ENCODE measurements at regions not wholly inside any gene's neighbourhood (a gene's known extent, or its start where the extent isn't known, plus 50 kb on each side); places are given as distances from the start of the nearest gene placed in this dataset.
"Not testable (repeated sequence)": the region's sequence is repeated elsewhere in the genome, so short reads cannot be mapped to it uniquely, and the experiment has no call there.

DNA sequence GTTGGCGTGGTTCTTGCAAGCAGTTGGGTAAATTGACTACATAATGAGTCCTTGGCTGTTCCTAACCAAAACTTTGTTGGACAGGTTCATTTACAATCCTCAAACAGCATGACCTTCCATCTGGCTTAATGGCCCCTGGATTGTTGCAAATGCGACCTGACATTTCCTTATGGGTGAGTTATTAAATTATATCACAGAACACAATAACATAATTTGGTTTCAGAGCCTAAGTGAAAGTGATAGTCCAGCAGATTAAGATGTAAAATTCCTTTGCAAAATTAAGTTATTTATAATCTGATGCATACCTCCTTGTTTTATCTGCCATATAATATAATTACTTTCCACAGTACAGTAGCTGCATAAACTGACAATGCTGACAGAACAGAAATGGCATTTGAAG, 224.4 kb downstream of the TUSC1 start:
- no peaks in the 10 kb centered on the region for H3K4me1 ChIP-seq (ENCODE audit: control insufficient read depth, low read depth, low read length)
- H3K9ac ChIP-seq (ENCODE audit: low read length) = no peak overlapping the region
- H3K36me3 ChIP-seq (ENCODE audit: control insufficient read depth, low read depth, low read length) = no peaks in the 10 kb centered on the region
- H3K27ac ChIP-seq (ENCODE audit: low read length) = no peak overlapping the region
- no peak overlapping the region for H3K4me3 ChIP-seq (ENCODE audit: low read length)
- H3K9me3 ChIP-seq (ENCODE audit: control insufficient read depth, low read depth, low read length) = no peaks in the 10 kb centered on the region
- H3K27me3 ChIP-seq (ENCODE audit: control insufficient read depth, insufficient read depth, low read length) = no peaks in the 10 kb centered on the region

DNA sequence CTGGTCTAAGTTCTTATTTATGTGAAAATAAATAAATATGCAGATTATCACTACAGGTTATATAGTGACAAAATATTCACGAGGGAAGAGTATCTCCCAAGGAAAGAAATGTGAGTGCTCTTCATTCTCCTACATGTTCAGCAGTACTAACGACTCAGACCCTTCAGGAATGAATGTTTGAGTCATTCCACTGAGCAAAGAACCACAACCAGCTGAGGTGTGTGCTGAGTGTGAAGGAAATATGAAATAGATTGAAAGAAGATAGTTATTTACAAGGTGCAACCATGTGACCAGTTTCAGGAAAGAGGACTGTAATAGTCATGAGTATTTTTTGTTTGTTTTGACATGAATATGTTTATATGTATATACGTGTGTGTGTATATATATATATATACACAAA, 228.7 kb downstream of the TUSC1 start:
- H3K4me1 ChIP-seq (ENCODE audit: control insufficient read depth, low read depth, low read length) = no peaks in the 10 kb centered on the region
- no peaks in the 10 kb centered on the region for H3K27me3 ChIP-seq (ENCODE audit: control insufficient read depth, insufficient read depth, low read length)
- no peak overlapping the region for H3K9ac ChIP-seq (ENCODE audit: low read length)
- no peak overlapping the region for H3K4me3 ChIP-seq (ENCODE audit: low read length)
- no peaks in the 10 kb centered on the region for H3K36me3 ChIP-seq (ENCODE audit: control insufficient read depth, low read depth, low read length)
- H3K27ac ChIP-seq (ENCODE audit: low read length) = no peak overlapping the region
- no peaks in the 10 kb centered on the region for H3K9me3 ChIP-seq (ENCODE audit: control insufficient read depth, low read depth, low read length)

DNA sequence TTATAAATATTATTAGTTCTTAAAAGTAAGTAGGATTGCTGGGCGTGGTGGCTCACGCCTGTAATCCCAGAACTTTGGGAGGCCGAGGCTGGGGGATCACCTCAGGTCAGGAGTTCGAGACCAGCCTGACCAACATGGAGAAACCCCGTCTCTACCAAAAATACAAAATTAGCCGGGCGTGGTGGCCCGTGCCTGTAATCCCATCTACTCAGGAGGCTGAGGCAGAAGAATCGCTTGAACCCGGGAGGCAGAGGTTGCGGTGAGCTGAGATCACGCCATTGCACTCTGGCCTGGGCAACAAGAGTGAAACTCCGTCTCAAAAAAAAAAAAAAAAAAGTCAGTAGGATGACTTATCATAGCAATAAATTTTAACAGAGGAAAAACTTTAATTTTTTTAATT, 232.5 kb downstream of the TUSC1 start:
- H3K9ac ChIP-seq (ENCODE audit: low read length); H3K27ac ChIP-seq (ENCODE audit: low read length); H3K36me3 ChIP-seq (ENCODE audit: control insufficient read depth, low read depth, low read length); H3K9me3 ChIP-seq (ENCODE audit: control insufficient read depth, low read depth, low read length); H3K27me3 ChIP-seq (ENCODE audit: control insufficient read depth, insufficient read depth, low read length); H3K4me3 ChIP-seq (ENCODE audit: low read length); H3K4me1 ChIP-seq (ENCODE audit: control insufficient read depth, low read depth, low read length): not testable (repeated sequence)

DNA sequence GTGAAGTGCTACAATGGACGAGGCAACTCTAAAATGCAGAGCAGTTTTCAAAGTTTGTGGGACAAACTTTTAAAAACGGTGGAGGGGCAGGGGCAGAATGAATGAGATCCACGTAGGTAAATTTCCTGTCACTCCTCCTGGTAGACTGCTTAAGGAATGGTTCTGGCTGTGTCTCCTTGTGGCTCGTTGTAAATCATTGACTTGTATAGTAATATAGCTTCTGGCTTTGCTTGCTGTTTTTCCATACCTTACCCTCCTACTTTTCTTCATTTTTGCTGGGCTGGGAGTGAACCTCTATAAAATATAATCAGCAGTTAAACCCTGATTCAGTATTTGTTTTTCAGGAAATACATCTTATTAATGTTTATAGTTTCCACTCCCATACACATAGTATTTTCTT, 235.7 kb downstream of the TUSC1 start:
- Histone ChIP-seq H3K36me3 (ENCODE audit: control insufficient read depth, low read depth, low read length) (no peaks in the 10 kb centered on the region), H3K4me1 (ENCODE audit: control insufficient read depth, low read depth, low read length) (no peaks in the 10 kb centered on the region)

DNA sequence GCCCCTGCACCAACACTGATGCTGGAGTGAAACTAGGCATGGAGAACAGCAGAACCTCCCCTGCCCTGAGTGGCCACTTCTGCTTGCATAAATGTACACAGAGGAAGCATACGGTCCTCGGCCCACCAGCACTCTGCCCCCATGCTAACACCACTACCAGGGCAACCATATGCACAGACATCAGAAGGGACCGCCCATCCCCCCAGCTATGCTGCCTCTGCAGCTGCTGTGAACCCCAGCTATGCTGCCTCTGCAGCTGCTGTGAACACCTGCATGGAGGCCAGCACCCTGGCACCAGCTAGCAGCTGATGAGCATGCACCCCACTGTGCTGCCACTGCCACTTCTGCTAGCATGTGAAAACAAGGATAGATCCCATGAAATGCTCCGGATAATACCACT, 250.3 kb downstream of the TUSC1 start:
- Histone ChIP-seq H3K27me3 (ENCODE audit: control insufficient read depth, insufficient read depth, low read length) (no peaks in the 10 kb centered on the region), H3K9me3 (ENCODE audit: control insufficient read depth, low read depth, low read length) (no peaks in the 10 kb centered on the region), H3K9ac (ENCODE audit: low read length) (no peak overlapping the region)

More for the DNA sequence above, 235.7 kb downstream of the TUSC1 start:
- H3K27ac ChIP-seq (ENCODE audit: low read length) = no peak overlapping the region
- no peak overlapping the region for H3K4me3 ChIP-seq (ENCODE audit: low read length)
- H3K27me3 ChIP-seq (ENCODE audit: control insufficient read depth, insufficient read depth, low read length) = no peaks in the 10 kb centered on the region
- H3K9me3 ChIP-seq (ENCODE audit: control insufficient read depth, low read depth, low read length) = no peaks in the 10 kb centered on the region
- no peak overlapping the region for H3K9ac ChIP-seq (ENCODE audit: low read length)

DNA sequence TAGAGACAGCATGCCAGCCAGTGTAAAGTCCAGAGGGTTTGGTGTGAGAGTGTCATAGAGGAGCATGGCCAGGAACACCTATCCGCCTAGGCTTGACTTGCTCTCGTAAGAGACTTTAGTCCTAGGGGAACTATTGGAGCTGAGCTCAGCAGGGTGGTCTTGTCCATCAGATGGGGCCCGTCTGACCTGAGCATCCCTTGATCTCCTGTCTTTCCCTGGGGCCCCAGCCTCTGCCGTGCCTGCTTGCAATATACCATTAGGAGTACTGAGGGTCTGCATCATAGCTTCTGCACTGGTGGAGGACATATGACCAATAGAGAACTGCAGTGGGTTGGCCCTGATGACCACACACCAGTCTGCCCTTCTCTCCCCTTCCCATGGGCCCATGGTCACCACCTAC, 251.0 kb downstream of the TUSC1 start:
- Histone ChIP-seq H3K27ac (ENCODE audit: low read length) (no peak overlapping the region), H3K4me3 (ENCODE audit: low read length) (no peak overlapping the region), H3K4me1 (ENCODE audit: control insufficient read depth, low read depth, low read length) (no peaks in the 10 kb centered on the region), H3K36me3 (ENCODE audit: control insufficient read depth, low read depth, low read length) (no peaks in the 10 kb centered on the region), H3K9me3 (ENCODE audit: control insufficient read depth, low read depth, low read length) (no peaks in the 10 kb centered on the region), H3K9ac (ENCODE audit: low read length) (no peak overlapping the region), H3K27me3 (ENCODE audit: control insufficient read depth, insufficient read depth, low read length) (no peaks in the 10 kb centered on the region)

More for the DNA sequence above, 250.3 kb downstream of the TUSC1 start:
- H3K4me3 ChIP-seq (ENCODE audit: low read length) = no peak overlapping the region
- H3K27ac ChIP-seq (ENCODE audit: low read length) = no peak overlapping the region
- H3K4me1 ChIP-seq (ENCODE audit: control insufficient read depth, low read depth, low read length) = no peaks in the 10 kb centered on the region
- no peaks in the 10 kb centered on the region for H3K36me3 ChIP-seq (ENCODE audit: control insufficient read depth, low read depth, low read length)

DNA sequence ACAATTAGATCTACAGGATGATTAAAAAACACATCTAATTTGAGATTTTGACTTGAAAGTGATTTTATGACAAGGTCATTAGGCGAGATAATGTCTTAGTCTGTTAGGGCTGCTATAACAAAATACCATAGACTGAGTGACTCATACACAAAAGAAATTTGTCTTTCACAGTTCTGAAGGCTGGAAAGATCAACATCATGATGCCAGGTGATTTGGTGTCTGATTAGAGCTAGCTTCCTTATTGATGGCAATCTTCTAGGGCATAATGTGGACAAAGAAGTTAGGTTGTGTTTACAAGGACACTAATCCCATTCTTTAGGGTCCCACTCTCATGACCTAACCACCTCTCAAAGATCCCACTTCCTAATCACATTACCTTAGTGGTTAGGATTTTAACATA, 256.7 kb downstream of the TUSC1 start:
- Histone ChIP-seq H3K4me3 (ENCODE audit: low read length) (no peak overlapping the region), H3K27ac (ENCODE audit: low read length) (no peak overlapping the region), H3K27me3 (ENCODE audit: control insufficient read depth, insufficient read depth, low read length) (no peaks in the 10 kb centered on the region), H3K36me3 (ENCODE audit: control insufficient read depth, low read depth, low read length) (no peaks in the 10 kb centered on the region), H3K4me1 (ENCODE audit: control insufficient read depth, low read depth, low read length) (no peaks in the 10 kb centered on the region), H3K9me3 (ENCODE audit: control insufficient read depth, low read depth, low read length) (no peaks in the 10 kb centered on the region), H3K9ac (ENCODE audit: low read length) (no peak overlapping the region)

DNA sequence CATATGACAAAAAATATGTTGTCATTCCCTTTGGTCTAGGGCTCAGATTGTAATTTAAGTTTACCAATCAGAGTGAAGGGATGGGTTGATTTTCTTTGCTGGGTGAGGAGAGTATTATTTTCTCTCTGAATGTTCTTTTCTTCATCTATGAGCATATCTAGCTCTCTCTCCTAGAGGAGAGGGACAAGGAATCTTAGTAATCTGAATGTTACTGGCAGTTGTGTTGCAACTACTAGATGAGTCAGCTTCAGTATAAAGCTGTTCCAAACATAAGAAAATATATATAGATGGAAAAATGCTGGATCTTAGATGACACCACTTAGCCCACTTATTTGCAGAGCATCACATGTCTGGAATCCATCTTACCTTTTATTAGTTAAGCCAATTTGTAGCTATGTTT, 259.3 kb downstream of the TUSC1 start:
- H3K27ac ChIP-seq (ENCODE audit: low read length) = no peak overlapping the region
- no peak overlapping the region for H3K9ac ChIP-seq (ENCODE audit: low read length)
- peaks cover 16% of the 10 kb centered on the region for H3K4me1 ChIP-seq (ENCODE audit: control insufficient read depth, low read depth, low read length)

DNA sequence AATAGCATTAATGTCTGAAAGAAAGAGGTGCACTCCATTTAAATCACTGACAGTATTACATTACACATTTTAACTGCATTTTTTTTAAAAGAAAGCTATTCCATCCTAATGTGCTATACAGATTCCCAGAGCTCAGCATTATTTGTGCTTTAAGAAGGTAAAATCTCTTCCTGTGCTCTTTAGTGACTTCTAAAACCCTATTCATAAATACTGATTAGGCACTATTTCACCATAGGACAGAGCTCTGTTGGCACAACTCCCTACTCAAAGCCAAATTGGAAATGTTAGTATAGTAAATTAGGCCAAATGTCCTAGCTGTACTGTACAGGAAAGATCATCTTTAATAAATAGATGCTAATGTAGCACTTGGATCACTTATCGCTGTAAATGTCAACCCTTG, 262.5 kb downstream of the TUSC1 start:
- Histone ChIP-seq H3K9me3 (ENCODE audit: control insufficient read depth, low read depth, low read length) (no peaks in the 10 kb centered on the region), H3K27me3 (ENCODE audit: control insufficient read depth, insufficient read depth, low read length) (no peaks in the 10 kb centered on the region), H3K36me3 (ENCODE audit: control insufficient read depth, low read depth, low read length) (no peaks in the 10 kb centered on the region), H3K4me3 (ENCODE audit: low read length) (no peak overlapping the region), H3K9ac (ENCODE audit: low read length) (no peak overlapping the region), H3K4me1 (ENCODE audit: control insufficient read depth, low read depth, low read length) (peaks cover 17% of the 10 kb centered on the region), H3K27ac (ENCODE audit: low read length) (no peak overlapping the region)

More for the DNA sequence above, 259.3 kb downstream of the TUSC1 start:
- Histone ChIP-seq H3K27me3 (ENCODE audit: control insufficient read depth, insufficient read depth, low read length) (no peaks in the 10 kb centered on the region), H3K36me3 (ENCODE audit: control insufficient read depth, low read depth, low read length) (no peaks in the 10 kb centered on the region), H3K4me3 (ENCODE audit: low read length) (no peak overlapping the region), H3K9me3 (ENCODE audit: control insufficient read depth, low read depth, low read length) (no peaks in the 10 kb centered on the region)

DNA sequence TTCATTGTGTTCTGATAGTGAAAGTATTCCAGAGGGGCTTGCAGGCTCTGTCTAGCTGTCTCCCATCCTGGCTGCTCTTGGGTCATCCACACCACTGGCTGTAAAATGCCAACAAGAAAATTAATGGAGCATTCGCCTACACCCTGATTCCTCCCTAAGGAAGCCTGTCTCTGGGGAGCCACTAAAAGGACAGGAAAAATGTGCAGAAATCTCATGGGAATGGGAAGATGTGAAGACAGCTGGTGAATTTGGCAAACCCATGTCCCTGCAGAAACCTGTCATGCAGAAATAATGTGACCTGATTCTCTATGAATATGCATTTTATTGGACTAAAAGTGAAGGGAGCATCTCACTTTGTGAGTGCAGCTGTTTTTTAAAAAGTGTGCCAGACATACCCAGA, 265.6 kb downstream of the TUSC1 start:
- no peak overlapping the region for H3K9ac ChIP-seq (ENCODE audit: low read length)
- H3K27me3 ChIP-seq (ENCODE audit: control insufficient read depth, insufficient read depth, low read length) = no peaks in the 10 kb centered on the region
- H3K9me3 ChIP-seq (ENCODE audit: control insufficient read depth, low read depth, low read length) = no peaks in the 10 kb centered on the region
- no peaks in the 10 kb centered on the region for H3K36me3 ChIP-seq (ENCODE audit: control insufficient read depth, low read depth, low read length)
- no peak overlapping the region for H3K27ac ChIP-seq (ENCODE audit: low read length)
- peaks cover 23% of the 10 kb centered on the region for H3K4me1 ChIP-seq (ENCODE audit: control insufficient read depth, low read depth, low read length)
- H3K4me3 ChIP-seq (ENCODE audit: low read length) = no peak overlapping the region

DNA sequence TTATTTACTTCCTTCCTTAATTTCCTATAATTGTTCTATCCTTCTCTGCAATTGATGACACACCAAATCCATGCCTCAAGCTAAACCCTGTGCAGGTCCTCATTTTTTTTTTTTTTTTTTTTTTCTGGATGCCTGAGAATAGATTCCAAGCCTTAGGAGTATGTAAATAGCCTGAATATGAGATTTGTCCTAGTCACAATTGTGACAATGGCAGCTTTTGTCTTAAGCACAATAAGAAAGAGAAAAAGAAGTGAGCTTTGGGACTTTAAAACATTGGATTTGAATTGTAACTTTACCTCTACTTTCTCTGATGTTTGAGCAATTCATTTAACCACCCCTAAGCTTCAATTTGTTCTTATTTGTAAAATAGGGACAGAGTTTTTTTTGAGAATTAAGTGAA, 280.5 kb downstream of the TUSC1 start:
- H3K9ac ChIP-seq (ENCODE audit: low read length) = no peak overlapping the region
- H3K9me3 ChIP-seq (ENCODE audit: control insufficient read depth, low read depth, low read length) = peaks cover 5% of the 10 kb centered on the region

DNA sequence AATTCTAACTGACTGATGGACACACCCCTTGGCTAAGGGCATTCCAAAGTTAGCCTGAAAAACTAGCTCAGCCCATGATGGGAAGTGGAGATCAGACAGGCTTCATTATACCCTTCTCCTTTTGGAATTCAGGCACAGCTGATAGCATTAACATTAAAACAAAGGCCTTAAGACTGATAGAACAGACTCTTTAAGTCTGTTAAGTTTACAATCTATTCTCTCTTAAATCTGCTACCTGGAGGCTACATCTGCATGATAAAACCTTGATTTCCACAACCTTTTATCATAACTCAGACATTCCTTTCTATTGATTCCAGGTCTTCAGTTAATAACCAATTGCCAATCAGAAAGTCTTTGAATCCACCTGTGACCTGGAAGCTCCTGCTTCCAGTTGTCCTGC, 281.4 kb downstream of the TUSC1 start:
- H3K27ac ChIP-seq (ENCODE audit: low read length) = peak overlapping the region; percentile 79
- H3K9me3 ChIP-seq (ENCODE audit: control insufficient read depth, low read depth, low read length) = peaks cover 5% of the 10 kb centered on the region
- H3K4me1 ChIP-seq (ENCODE audit: control insufficient read depth, low read depth, low read length) = peaks cover 23% of the 10 kb centered on the region
- no peaks in the 10 kb centered on the region for H3K27me3 ChIP-seq (ENCODE audit: control insufficient read depth, insufficient read depth, low read length)
- H3K9ac ChIP-seq (ENCODE audit: low read length) = no peak overlapping the region
- H3K36me3 ChIP-seq (ENCODE audit: control insufficient read depth, low read depth, low read length) = peaks cover 3% of the 10 kb centered on the region
- H3K4me3 ChIP-seq (ENCODE audit: low read length) = no peak overlapping the region

More for the DNA sequence above, 280.5 kb downstream of the TUSC1 start:
- Histone ChIP-seq H3K4me3 (ENCODE audit: low read length) (no peak overlapping the region), H3K36me3 (ENCODE audit: control insufficient read depth, low read depth, low read length) (peaks cover 3% of the 10 kb centered on the region), H3K27me3 (ENCODE audit: control insufficient read depth, insufficient read depth, low read length) (no peaks in the 10 kb centered on the region), H3K27ac (ENCODE audit: low read length) (peak overlapping the region; percentile 79), H3K4me1 (ENCODE audit: control insufficient read depth, low read depth, low read length) (peaks cover 23% of the 10 kb centered on the region)

Measured in iPS-18a (cell line).